Karpas-422 (cell line): ENCODE measurements at regions not wholly inside any gene's neighbourhood (a gene's known extent, or its start where the extent isn't known, plus 50 kb on each side); places are given as distances from the start of the nearest gene placed in this dataset.

Experiments
- DNase-seq: peaks from one replicate; pipeline ENCODE4 v3.0.0-alpha.2; 2015
- H2AFZ ChIP-seq: fragments of 200-600 bp; sonication (generic); 2 replicates; pipeline ENCODE4 v1.6.1; 2014; ENCODE audit warnings: antibody characterized with exemption, low read length, mixed read lengths
- H3K27ac ChIP-seq: fragments of 200-600 bp; sonication (generic); 2 replicates; pipeline ENCODE4 v1.5.1; 2014; ENCODE audit warnings: mild to moderate bottlenecking, low read length, moderate library complexity
- H3K27me3 ChIP-seq: fragments of 200-600 bp; sonication (generic); 2 replicates; pipeline ENCODE4 v1.6.1; 2014; ENCODE audit warnings: low read length, mixed read lengths
- H3K36me3 ChIP-seq: fragments of 200-600 bp; sonication (generic); 2 replicates; pipeline ENCODE4 v1.6.1; 2014; ENCODE audit warnings: low read length, mixed read lengths; ENCODE audit not compliant: insufficient read depth
- H3K4me1 ChIP-seq: fragments of 200-600 bp; sonication (generic); 2 replicates; pipeline ENCODE4 v1.6.1; 2014; ENCODE audit warnings: mild to moderate bottlenecking, low read length, mixed read lengths
- H3K4me2 ChIP-seq: fragments of 200-600 bp; sonication (generic); 2 replicates; pipeline ENCODE4 v1.6.1; 2014; ENCODE audit warnings: low read length, low read depth, mild to moderate bottlenecking; ENCODE audit not compliant: poor library complexity, severe bottlenecking
- H3K4me3 ChIP-seq: fragments of 200-600 bp; sonication (generic); 2 replicates; pipeline ENCODE4 v1.5.1; 2014; ENCODE audit warnings: mild to moderate bottlenecking, antibody characterized with exemption, low read length, mixed read lengths
- H3K79me2 ChIP-seq: fragments of 200-600 bp; sonication (generic); 2 replicates; pipeline ENCODE4 v1.6.1; 2014; ENCODE audit warnings: mild to moderate bottlenecking, low read length, mixed read lengths
- H3K9ac ChIP-seq: fragments of 200-600 bp; sonication (generic); 2 replicates; pipeline ENCODE4 v1.6.0; 2014; ENCODE audit warnings: low read length
- H3K9me2 ChIP-seq: fragments of 200-600 bp; sonication (generic), shearing (Covaris generic); replicated peaks from 2 replicates; pipeline ENCODE4 v1.6.0; 2014; ENCODE audit warnings: mild to moderate bottlenecking, low read length, moderate library complexity; ENCODE audit not compliant: insufficient read depth
- H3K9me3 ChIP-seq: fragments of 300-700, 200-600 bp; sonication (generic); 2 replicates; pipeline ENCODE4 v1.6.1; 2014; ENCODE audit warnings: low read length, mixed read lengths
- H4K20me1 ChIP-seq: fragments of 200-600 bp; sonication (generic); 2 replicates; pipeline ENCODE4 v1.6.1; 2014; ENCODE audit warnings: mild to moderate bottlenecking, antibody characterized with exemption, low read length, low read depth; ENCODE audit not compliant: insufficient read depth

GRCh38 chr1:101301446-101302057 lies 64.7 kb downstream of the S1PR1 start:
- H3K9ac ChIP-seq = no peak overlapping the region
- H3K4me3 ChIP-seq = no peak overlapping the region
- no peaks in the 10 kb centered on the region for H3K79me2 ChIP-seq
- no peaks in the 10 kb centered on the region for H3K36me3 ChIP-seq
- no peak overlapping the region for H3K27ac ChIP-seq
- H3K9me3 ChIP-seq = no peaks in the 10 kb centered on the region
- no peak overlapping the region for H2AFZ ChIP-seq
- no peaks in the 10 kb centered on the region for H3K9me2 ChIP-seq
- DNase-seq = no peak
- no peak overlapping the region for H3K4me2 ChIP-seq
- H3K27me3 ChIP-seq = no peaks in the 10 kb centered on the region
- no peaks in the 10 kb centered on the region for H4K20me1 ChIP-seq
- H3K4me1 ChIP-seq = no peaks in the 10 kb centered on the region

GRCh38 chr1:101302831-101303511 lies 66.2 kb downstream of the S1PR1 start:
- Histone ChIP-seq H3K27me3 (no peaks in the 10 kb centered on the region), H3K4me2 (no peak overlapping the region), H3K79me2 (no peaks in the 10 kb centered on the region), H2AFZ (no peak overlapping the region), H3K9me3 (no peaks in the 10 kb centered on the region), H3K4me3 (no peak overlapping the region), H3K9ac (no peak overlapping the region), H3K36me3 (no peaks in the 10 kb centered on the region), H3K27ac (no peak overlapping the region), H3K4me1 (peaks cover 4% of the 10 kb centered on the region), H4K20me1 (no peaks in the 10 kb centered on the region), H3K9me2 (no peaks in the 10 kb centered on the region)
- no peak for DNase-seq

GRCh38 chr1:101307985-101308689 lies 71.3 kb downstream of the S1PR1 start:
- Histone ChIP-seq H3K27me3 (no peaks in the 10 kb centered on the region), H3K9ac (no peak overlapping the region), H3K79me2 (no peaks in the 10 kb centered on the region), H3K4me2 (no peak overlapping the region), H3K36me3 (no peaks in the 10 kb centered on the region), H3K9me2 (no peaks in the 10 kb centered on the region), H4K20me1 (no peaks in the 10 kb centered on the region), H2AFZ (no peak overlapping the region), H3K27ac (no peak overlapping the region), H3K4me1 (peaks cover 55% of the 10 kb centered on the region), H3K9me3 (no peaks in the 10 kb centered on the region), H3K4me3 (no peak overlapping the region)
- DNase-seq = no peak

GRCh38 chr1:101308935-101309333 lies 72.1 kb downstream of the S1PR1 start:
- Histone ChIP-seq H3K4me1 (peaks cover 63% of the 10 kb centered on the region), H3K27me3 (no peaks in the 10 kb centered on the region), H3K79me2 (no peaks in the 10 kb centered on the region), H3K27ac (no peak overlapping the region), H3K9me3 (no peaks in the 10 kb centered on the region), H3K9ac (no peak overlapping the region), H4K20me1 (no peaks in the 10 kb centered on the region), H3K36me3 (no peaks in the 10 kb centered on the region), H3K4me2 (peak overlapping the region; percentile 74), H3K9me2 (no peaks in the 10 kb centered on the region), H2AFZ (no peak overlapping the region), H3K4me3 (no peak overlapping the region)
- DNase-seq = peak; percentile 53

GRCh38 chr1:101309334-101310311 lies 72.8 kb downstream of the S1PR1 start:
- H3K79me2 ChIP-seq = no peaks in the 10 kb centered on the region
- no peaks in the 10 kb centered on the region for H3K36me3 ChIP-seq
- H3K9me3 ChIP-seq = no peaks in the 10 kb centered on the region
- H3K4me1 ChIP-seq = peaks cover 70% of the 10 kb centered on the region
- peak overlapping the region; percentile 54 for H3K4me3 ChIP-seq
- H3K4me2 ChIP-seq = peak overlapping the region; percentile 74
- peak overlapping the region; percentile 56 for H3K9ac ChIP-seq
- H2AFZ ChIP-seq = peak overlapping the region; percentile 12; the same call in 1 of the 2 replicates
- H3K9me2 ChIP-seq = no peaks in the 10 kb centered on the region
- H3K27ac ChIP-seq = peak overlapping the region; percentile 70
- H4K20me1 ChIP-seq = no peaks in the 10 kb centered on the region
- DNase-seq = peak; percentile 88
- no peaks in the 10 kb centered on the region for H3K27me3 ChIP-seq

- no peaks in the 10 kb centered on the region for H4K20me1 ChIP-seq
- H3K27ac ChIP-seq = peak overlapping the region; percentile 70; the same call in 1 of the 2 replicates
- no peaks in the 10 kb centered on the region for H3K9me2 ChIP-seq
- H3K4me1 ChIP-seq = peaks cover 79% of the 10 kb centered on the region
- no peak overlapping the region for H3K4me3 ChIP-seq
- H3K36me3 ChIP-seq = no peaks in the 10 kb centered on the region
- H3K9ac ChIP-seq = peak overlapping the region; percentile 56; the same call in 1 of the 2 replicates
- no peak overlapping the region for H2AFZ ChIP-seq
- DNase-seq = no peak
- peak overlapping the region; percentile 74 for H3K4me2 ChIP-seq
- no peaks in the 10 kb centered on the region for H3K9me3 ChIP-seq
- no peaks in the 10 kb centered on the region for H3K27me3 ChIP-seq
- no peaks in the 10 kb centered on the region for H3K79me2 ChIP-seq
Measured at GRCh38 chr1:101310506-101310905, 73.7 kb downstream of the S1PR1 start.

GRCh38 chr1:101311146-101311920 lies 74.5 kb downstream of the S1PR1 start:
- no peak overlapping the region for H2AFZ ChIP-seq
- H3K4me1 ChIP-seq = peaks cover 87% of the 10 kb centered on the region
- no peak overlapping the region for H3K4me3 ChIP-seq
- H3K9me3 ChIP-seq = no peaks in the 10 kb centered on the region
- no peak overlapping the region for H3K9ac ChIP-seq
- no peak for DNase-seq
- H3K4me2 ChIP-seq = peak overlapping the region; percentile 74
- H3K27ac ChIP-seq = no peak overlapping the region
- H3K79me2 ChIP-seq = no peaks in the 10 kb centered on the region
- H4K20me1 ChIP-seq = no peaks in the 10 kb centered on the region
- no peaks in the 10 kb centered on the region for H3K27me3 ChIP-seq
- H3K9me2 ChIP-seq = no peaks in the 10 kb centered on the region
- H3K36me3 ChIP-seq = no peaks in the 10 kb centered on the region
